NOMO-1 treated with DMSO at 0.1 percent for 48 hours (cell line): ENCODE measurements at regions not wholly inside any gene's neighbourhood (a gene's known extent, or its start where the extent isn't known, plus 50 kb on each side); places are given as distances from the start of the nearest gene placed in this dataset.
"Not testable (repeated sequence)": the region's sequence is repeated elsewhere in the genome, so short reads cannot be mapped to it uniquely, and the experiment has no call there.

ENCODE experiments used
- DNase-seq: peaks from one replicate; lab custom pipeline; 2025; ENCODE audit not compliant: unreplicated experiment; lab: John Stamatoyannopoulos, UW

DNA sequence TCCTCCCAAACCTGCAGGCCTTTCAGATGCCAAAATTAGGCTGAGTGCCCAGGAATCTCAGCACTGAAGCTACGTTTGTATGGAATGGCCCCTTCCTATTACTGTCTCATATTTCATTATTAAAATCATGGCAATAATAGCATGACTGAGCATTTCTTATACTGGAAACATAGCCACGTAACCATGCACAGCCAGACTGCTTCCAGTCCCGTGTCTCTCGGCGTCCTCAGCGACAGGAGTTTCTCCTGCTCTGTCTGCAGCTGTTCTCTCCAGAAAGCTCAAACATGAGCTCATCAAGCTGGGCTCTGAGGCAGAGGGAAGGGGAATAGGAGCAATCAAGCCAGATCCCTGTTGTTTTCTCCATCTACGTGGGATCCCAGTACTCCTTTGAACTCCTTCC is 104.0 kb downstream of the CDC7 start:
- DNase-seq = no peak

DNA sequence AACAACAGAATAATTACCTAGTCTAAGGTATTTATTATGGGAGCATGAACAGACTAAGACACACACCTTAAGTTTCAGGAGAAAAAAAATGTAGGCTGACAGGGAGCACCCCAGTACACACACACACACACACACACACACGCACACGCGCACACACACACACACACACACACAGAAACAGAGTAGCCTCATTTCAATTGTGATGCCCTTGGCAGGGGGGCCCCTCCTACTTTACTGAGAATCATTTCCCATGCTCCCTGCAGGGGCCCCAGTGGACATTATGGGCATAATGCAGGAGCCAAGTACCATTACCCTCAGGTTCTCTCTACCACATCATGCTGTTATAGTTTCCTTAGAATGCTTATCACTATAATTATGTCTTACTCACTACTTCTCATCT is 104.9 kb downstream of the CDC7 start:
- DNase-seq = no peak

DNA sequence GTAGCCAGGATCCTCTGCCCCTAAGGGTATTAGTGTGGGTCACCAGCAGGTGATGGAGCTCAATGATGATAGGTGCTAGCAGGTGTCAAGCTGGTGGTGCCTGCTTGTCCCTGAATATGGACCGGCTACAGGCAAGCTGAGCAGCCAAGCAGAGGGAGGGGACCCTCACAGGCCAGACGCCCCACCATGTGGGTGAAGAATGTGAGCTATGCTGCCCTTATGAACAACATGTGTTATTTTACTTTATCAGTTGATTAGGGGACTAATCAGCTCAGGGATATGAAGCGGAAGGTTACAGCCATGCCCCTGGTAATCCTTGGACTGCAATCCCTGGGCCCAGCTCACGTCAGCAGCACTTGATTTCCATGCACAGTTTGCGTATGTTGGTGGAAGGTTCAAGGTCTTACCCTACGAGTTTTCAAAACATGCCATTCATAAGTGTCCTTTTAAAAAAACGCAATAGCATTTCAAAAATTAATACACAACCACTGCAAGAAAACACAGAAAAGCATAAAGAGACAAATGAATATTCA is 106.0 kb downstream of the CDC7 start:
- no peak for DNase-seq

DNA sequence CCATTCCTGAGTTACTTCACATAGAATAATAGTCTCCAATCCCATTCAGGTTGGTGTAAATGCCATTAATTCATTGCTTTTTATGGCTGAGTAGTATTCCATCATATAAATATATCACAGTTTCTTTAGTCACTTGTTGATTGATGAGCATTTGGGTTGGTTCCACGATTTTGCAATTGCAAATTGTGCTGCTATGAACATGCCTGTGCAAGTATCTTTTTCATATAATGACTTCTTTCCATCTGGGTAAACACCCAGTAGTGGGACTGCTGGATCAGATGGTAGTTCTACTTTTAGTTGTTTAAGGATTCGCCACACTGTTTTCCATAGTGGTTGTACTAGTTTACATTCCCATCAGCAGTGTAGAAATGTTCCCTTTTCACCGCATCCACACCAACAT is 107.0 kb downstream of the CDC7 start:
- not testable (repeated sequence) for DNase-seq

DNA sequence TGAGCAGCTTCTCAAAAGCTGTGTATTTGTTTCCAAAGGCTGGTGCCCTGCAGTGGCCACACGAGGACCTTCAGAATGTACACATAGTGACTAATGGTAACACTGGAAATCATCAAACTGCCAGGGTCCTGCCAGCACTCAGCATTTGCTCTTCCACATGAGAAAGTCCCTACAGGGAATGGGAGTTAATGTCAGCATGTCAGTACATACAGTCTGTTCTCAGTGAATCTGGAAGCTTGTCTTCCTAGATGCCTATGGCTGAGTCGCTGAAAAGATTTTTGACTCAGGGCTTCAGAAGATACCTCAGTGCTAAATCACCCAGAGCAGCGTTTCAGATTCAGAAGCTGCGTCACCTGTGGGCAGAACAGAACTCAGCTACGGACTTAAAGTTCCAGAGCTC is 108.2 kb downstream of the CDC7 start:
- DNase-seq = no peak

DNA sequence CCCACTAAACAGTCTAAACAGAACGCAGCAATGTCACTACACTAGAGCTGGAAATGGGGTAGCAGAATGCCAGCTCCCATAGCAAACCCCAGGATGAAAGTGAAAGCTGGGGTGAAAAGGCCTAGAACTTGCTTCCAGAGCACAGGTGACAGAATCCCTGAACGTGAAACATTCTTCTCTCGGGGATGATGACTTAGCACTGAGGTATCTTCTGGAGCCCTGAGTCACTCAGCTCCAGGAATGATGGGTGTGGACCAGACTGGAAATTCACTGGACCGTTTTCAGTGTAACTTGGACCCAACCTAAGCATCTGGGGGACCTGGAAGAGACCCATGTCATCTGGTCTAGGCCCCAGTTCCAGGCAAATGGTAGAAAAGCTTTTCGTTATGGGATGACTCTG is 108.9 kb downstream of the CDC7 start:
- no peak for DNase-seq

DNA sequence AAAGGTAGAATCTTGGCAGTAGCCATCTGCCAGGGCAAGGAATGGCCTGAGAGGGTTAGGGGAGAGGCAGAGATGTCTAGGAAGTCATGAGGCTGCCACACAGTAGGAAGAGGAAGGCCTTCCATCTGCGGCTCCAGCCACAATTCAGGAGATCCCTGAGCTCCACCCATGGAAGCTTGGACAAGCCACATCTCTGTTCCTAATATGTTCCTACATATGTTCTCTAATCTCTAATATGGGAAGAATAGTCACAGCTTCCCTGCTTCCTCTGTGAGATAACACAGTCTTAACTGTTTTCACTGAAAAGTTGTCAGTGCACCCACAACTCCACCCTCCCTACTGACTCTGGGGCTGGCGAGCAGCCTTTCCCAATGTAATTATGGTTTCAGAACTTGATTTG is 109.5 kb downstream of the CDC7 start:
- no peak for DNase-seq

DNA sequence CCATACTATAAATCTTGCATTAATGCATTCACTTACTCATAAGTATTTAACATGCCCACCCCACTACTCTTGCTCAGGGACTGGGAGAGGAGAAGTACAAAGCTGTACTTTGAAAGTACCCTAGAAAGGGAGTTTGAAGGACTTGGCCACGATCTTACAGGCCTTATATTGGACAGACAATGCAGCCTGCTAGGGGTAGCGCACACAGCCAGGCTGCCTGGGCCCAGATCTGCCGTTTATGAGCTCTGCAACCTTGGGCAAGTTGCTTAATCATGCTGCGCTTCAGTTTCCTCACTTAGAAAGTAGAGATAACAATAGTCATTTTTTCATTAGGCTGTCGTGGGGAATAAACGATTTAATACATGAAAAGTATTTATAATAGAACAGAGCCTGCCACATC is 110.1 kb downstream of the CDC7 start:
- DNase-seq = no peak

DNA sequence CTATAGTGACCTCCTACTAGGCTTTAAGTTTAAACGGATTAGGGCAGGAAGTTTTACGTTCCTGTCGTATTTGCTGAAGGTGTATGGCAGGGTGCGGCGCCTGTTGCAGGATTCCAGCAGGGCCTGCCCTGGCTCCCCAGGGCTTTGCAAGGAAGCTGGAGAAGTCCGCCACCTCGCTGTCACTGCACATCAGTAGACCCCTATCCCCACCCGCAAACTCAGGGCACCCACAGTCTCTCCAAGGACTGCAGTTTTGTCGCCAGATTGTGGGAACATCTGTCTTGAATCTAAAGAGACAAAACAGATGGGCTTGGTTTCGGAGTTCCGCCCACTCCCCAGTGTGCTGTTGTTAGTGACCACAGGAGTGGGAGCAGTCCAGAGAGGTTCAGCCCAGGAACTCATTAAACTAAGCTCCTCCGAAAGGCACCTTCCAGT is 110.8 kb downstream of the CDC7 start:
- no peak for DNase-seq

DNA sequence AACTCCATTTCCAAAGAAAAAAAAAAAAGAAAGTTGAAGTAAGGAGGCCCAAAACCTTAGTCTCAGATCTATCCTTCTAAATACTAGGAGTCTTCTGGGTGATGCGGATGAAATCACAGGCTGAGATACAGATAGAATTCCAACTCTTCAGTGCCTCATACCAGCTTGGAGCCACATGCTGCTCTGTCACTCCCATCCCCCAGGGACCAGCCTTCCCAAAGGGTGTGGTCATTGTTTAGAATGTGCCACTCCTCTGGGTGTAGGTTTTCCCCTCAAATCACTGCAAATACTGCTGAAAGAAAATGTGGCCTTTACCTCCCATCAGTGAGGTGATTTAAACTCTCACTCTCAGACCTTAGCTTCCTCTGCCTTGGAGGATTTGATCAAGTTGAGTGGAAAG is 112.9 kb downstream of the CDC7 start:
- no peak for DNase-seq

DNA sequence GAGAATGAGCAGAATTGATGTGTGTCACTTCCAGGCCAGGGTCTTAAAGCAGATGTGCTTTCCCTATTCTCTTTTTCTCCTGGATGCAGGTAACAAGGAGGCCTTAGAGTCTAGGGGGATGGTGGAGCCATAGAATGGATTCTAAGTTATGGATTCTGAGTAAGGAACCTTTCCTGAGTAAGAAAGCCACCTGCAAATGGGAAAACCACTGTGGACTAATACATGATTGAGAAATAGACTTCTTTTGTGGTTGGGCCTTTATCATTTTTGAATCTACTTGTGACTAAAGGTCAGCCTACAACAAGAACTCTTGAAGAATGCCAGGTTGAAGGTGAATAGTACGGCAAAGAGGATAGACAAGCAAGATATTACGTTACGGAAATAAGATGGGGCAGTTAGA is 116.1 kb downstream of the CDC7 start:
- no peak for DNase-seq

DNA sequence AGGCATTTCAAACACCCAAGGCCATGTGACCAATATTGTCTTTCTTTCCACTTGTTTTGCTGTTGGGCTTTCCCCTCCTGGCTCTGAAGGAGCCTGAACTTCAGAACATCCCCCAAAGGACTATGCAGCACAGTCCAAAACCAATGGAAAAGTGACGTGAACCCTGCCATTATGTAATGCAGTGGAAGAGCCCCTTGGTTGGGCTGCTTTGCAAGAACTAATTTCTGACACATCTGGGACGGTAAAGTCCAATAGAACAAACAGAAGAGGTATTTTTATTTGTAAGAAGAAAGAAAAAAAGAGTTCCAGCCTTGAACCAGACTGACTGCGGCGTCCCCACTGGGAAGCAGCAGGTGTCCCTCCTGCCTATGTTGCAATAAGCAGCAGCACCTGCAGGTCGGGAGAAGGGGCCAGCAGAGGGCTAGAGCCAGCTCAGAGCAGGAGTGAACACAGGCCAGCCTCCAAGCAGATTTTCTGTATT is 116.7 kb downstream of the CDC7 start:
- no peak for DNase-seq

DNA sequence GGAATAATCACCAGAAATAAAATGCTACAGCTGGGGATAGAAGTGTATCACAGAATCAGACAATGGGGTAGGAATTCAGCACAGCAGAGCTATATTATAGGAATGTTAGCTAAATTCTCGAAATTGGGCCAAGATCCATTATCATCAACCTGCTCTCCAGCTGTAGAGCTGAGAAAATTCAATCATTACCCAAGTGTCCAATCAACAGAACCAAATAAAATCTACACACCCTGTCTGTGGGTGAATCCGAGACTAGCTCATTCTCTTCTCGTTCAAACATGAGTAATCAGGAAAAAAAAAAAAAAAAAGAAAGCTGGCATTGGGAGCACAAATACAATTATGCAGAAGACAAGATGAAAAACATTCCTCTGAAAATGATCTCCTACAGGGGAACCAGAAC is 119.2 kb downstream of the CDC7 start:
- DNase-seq = no peak

DNA sequence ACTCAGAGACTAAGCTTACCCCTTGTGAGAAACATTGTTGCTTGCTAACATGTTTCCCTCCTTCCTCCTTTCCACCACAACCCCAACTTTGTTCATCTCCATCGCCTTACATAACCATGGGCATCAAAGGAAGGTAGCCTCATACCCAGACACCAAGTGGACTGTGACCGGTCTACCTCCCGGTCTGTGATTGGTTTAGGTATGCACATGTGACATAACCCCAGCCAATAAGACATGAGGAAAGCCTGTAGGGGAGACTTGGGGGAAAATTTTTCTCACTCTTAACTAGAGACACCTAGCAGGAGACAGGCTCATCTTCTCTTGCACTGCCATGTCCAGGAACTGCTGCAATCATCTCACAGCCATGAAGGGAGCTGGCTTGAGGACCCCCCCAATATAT is 120.7 kb downstream of the CDC7 start:
- no peak for DNase-seq

DNA sequence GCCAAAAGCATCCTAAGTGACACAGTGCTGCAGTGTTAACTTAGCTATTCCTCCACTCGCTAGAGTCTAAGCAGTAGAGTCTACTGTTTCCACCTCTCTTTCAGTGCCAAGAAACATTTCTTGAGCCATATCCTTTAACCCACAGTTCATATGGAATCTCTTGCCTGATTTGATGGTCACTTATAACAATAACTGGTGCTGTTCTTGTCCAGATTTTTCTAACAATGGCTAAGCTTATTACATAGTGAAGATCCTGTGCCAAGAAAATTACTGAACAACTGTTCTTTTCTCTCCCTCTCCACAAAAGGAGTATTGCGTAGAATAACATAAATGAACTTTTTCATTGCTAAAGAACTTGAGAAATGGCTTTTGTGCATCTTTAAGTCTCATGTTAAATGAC is 121.3 kb downstream of the CDC7 start:
- no peak for DNase-seq

DNA sequence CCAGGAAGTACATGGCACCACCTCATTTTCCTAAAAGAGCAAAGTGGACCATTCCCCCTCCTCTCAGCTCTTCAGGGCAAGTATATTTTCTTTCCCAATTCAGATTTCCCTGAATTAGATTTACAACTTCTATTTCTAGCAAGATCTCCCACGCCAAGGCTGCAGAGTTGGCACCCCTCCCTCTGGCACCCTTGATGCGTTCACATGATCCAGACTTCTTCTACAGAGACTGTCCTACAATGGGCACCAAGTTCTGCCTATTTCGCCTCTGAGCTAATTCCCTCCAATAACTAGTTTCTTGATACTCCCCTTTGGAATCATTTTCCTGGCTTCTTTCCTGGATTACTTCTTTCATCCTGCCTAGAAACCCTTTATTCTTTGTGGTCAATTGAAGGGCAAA is 122.0 kb downstream of the CDC7 start:
- no peak for DNase-seq

DNA sequence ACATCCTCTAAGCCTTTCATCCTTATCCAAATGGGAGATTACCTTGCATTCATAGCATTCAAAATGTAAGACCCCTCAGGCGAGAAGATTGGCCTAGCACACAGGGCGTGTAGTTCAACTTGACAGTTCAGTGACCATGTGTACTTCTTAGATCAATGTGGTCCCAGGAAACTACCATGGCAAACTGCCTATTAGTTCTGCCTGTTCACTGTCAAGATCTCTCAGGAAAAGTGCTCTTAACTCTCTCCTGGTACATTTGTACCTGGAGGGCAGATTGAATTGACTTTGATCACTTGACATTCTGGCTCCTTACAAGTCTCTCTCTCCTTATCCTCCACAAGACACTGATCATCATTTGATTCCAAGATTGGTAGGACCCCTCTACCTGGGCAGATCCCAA is 122.4 kb downstream of the CDC7 start:
- DNase-seq = no peak

DNA sequence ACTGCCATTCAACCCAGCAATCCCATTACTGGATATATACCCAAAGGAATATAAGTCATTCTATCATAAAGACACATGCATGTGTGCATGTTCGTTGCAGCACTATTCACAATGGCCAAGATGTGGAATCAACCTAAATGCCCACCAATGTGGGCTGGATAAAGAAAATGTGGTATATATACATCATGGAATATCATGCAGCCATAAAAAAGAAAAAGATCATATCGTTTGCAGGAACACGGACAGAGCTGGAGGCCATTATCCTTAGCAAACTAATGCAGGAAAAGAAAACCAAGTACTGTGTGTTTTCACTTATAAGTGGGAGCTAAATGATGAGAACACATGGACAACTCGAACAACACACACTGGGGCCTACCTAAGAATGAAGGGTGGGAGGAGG is 123.7 kb downstream of the CDC7 start:
- DNase-seq = no peak
